ENCODE measurements at regions not wholly inside any gene's neighbourhood (a gene's known extent, or its start where the extent isn't known, plus 50 kb on each side); places are given as distances from the start of the nearest gene placed in this dataset.

- H3K4me3 ChIP-seq (ENCODE audit: low read depth, low read length): no peak overlapping the region
- TF ChIP-seq CTCF (IDR thresholded peaks at IDR 0.05; ENCODE audit: low read depth, low read length): no peak
Measured at GRCh38 chr4:189409158-189409557, 531.5 kb upstream of the FRG1 start.

- H3K4me3 ChIP-seq (ENCODE audit: low read depth, low read length): no peak overlapping the region
- no peak for TF ChIP-seq CTCF (IDR thresholded peaks at IDR 0.05; ENCODE audit: low read depth, low read length)
Measured at GRCh38 chr4:189414021-189414420, 526.7 kb upstream of the FRG1 start.

DNA sequence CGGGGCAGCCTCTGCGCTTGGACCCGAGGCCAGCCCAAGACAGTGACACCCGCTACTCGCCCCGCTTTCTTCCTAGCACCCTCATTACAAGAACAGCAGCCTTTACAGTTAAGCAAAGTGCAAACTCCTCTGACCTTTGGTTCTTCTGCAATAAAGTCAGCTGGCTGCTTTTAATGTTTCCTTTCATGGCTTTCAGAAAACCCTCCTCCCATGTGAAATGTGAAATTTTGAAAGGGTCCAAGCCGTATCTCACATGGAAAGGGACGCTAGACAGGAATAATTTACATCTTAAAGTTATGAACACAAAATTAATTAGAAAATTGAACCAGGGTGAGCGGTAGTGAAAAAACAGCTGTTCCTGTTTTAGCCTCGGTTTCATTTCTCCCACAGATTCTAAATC is 520.1 kb upstream of the FRG1 start:
- H3K4me3 ChIP-seq (ENCODE audit: low read depth, low read length): no peak overlapping the region

GRCh38 chr4:189436207-189436606 is 504.5 kb upstream of the FRG1 start:
- no peak for TF ChIP-seq CTCF (IDR thresholded peaks at IDR 0.05; ENCODE audit: low read depth, low read length)
- H3K4me3 ChIP-seq (ENCODE audit: low read depth, low read length): no peak overlapping the region

More for the DNA sequence above, 520.1 kb upstream of the FRG1 start:
- no peak for TF ChIP-seq CTCF (IDR thresholded peaks at IDR 0.05; ENCODE audit: low read depth, low read length)

- no peak for TF ChIP-seq CTCF (IDR thresholded peaks at IDR 0.05; ENCODE audit: low read depth, low read length)
- no peak overlapping the region for H3K4me3 ChIP-seq (ENCODE audit: low read depth, low read length)
Measured at GRCh38 chr4:189440716-189441115, 500.0 kb upstream of the FRG1 start.

DNA sequence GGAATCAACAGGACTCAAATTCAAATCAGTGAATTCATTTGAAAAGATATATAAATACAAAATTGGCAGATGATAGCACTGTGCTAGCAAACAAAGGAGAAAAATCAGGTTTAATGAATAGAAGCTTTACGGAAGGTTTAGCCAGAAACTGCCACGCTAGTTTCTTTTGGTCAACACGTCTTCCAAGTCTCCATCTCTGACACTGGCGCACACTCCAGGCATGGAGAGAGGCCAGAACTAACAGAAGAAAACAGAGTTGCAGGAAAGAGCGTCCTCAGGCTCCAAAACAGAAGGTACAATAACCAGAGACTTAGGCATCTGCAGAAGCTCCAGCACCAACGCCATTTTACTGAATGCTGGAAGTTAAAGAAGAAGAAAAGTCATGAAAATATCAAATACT is 497.3 kb upstream of the FRG1 start:
- no peak for TF ChIP-seq CTCF (IDR thresholded peaks at IDR 0.05; ENCODE audit: low read depth, low read length)
- H3K4me3 ChIP-seq (ENCODE audit: low read depth, low read length): no peak overlapping the region

GRCh38 chr4:189445613-189446012 is 495.1 kb upstream of the FRG1 start:
- no peak for TF ChIP-seq CTCF (IDR thresholded peaks at IDR 0.05; ENCODE audit: low read depth, low read length)

More at GRCh38 chr4:189445613-189446012, 495.1 kb upstream of the FRG1 start:
- no peak overlapping the region for H3K4me3 ChIP-seq (ENCODE audit: low read depth, low read length)

Data from WI38 (cell line).